GM21447 (cell line): ENCODE measurements at regions not wholly inside any gene's neighbourhood (a gene's known extent, or its start where the extent isn't known, plus 50 kb on each side); places are given as distances from the start of the nearest gene placed in this dataset.

Experiments
- ATAC-seq: cut with Tn5 transposase; IDR thresholded peaks from one replicate; pipeline ENCODE4 v1.9.1; 2021; ENCODE audit not compliant: unreplicated experiment

DNA sequence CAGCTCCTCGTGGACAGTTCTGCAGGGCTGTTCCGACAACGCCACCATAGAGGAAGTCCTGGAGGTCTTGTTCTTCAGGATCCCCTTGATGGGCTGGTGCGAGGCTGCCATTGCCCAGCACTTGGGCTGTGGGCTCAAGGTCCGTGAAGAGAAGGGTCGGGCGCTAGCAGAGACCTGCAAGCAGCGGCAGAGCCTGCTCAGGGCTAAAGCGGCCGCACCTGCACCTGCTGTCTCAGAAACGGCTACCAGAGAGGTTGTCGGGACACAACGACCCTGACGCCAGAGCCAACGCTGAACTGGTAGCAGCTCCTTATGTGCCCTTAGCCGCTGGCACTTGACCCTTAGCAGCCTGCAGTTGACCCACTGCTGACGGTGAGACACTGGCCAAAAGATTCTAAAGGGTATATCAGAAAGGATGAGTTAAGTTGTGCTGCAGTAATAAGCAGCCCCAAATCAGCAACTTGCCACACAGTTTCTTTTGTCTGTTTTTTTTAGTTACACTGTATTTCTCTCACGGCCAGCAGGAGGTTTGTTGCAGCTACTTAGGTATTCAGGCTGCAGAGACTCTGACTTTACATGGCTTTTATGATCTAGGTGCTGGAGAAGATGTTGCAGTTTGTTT lies 55.5 kb upstream of the ST6GAL2 start:
- no peak for ATAC-seq

DNA sequence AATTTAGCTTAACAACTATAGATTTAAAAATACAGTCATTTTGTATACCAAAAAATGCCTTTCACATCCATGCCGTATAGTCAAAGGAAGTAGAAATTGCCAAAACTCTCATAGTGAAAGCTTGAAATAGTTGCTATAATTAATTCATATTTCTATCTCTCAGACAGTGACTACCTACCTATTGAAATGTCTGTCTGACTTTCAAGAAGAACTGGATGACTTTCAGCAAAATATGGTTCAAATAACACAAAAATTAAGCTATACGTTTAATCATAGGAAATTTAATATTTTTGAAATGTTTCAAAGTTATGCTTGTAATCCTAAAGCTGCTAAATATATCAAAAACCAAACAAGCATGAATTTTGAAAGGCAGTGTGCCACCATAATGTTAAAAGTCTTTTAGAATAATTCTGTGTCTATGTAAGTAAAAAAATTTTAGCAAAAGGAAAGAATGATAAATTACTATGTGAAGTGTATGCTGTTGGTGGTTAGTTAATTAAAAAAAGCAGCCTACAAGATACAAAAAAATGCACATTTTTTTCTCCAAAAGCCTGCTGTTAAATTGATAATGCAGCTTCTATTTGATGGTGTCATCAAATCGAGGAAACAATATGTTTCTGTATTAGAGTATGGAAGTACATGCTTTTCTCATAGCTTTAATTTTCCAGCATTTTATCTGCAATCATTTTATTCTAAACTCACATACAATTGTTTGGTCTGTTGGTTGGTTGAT lies 57.7 kb upstream of the ST6GAL2 start:
- no peak for ATAC-seq

DNA sequence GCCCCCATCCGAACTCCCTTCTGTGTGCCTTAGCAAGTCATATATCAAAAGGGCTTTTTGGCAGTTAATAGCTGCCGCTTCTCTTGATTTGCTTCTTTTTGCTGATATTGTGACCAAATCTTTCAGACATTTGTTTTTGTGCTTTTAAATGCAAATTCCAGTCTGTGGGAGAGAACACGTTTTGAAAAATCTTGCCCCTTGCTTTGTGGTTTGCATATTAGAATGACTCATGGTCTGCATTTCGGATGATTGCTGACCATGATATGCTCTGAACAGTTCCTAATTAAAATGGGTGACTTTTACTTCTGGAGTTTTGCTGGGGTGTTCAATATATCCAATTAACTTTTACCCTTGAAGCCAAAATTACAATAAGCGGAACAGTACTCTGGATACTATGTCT lies 58.2 kb upstream of the ST6GAL2 start:
- ATAC-seq = no peak

DNA sequence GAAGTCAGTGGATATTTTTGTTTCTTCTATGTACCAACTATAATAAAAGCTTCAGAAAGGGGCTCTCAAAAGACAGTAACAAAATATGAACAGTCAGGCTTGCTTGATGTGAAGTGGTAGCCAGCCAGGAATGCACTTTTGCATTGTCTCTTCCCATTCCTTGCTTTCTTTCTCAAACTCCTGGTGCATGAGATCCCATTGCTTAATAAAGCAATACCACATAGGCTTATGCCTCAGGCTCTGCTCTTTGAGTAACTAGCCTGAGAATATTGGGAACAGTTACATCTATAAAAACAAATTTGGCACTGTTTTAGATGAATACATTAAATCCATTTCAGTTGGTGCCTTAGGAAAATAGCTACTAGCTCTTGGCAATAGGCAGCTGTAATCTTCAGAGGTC lies 62.6 kb upstream of the ST6GAL2 start:
- ATAC-seq = no peak

DNA sequence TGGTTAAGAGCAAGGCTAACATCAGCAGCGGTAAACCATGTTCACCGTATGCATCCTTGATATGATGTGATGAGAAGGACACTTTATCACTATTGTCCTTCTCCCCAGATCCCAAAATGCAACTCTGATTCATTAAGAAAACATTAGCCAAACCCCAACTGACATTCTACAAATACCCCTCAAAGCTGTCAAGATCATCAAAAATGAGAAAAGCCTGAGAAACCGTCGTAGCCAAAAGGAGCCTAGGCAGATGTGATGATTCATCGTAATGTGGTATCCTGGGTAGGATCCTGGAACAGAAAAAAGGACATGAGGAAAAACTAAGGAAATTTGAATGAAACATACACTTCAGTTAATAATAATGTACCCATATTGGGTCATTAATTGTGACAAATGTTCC lies 67.3 kb upstream of the ST6GAL2 start:
- no peak for ATAC-seq

DNA sequence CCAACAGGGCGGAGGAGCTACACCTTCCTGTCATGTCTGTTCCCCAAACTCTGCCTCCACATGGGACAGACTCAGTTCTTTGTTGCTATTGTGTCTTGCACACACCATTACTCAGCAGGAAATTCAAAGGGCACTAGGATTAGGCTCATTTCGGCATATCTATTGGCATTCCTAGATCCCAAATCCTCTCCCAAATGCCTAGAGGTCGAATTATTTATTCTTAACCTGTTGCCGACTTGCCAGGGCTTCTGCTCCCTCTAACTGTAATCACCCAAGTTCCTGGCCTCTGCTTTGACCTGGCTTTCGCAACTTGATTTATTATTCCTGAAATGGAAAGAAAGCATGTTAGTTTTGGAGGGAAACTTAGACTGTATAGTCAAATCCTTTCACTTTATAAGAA lies 67.8 kb upstream of the ST6GAL2 start:
- no peak for ATAC-seq

DNA sequence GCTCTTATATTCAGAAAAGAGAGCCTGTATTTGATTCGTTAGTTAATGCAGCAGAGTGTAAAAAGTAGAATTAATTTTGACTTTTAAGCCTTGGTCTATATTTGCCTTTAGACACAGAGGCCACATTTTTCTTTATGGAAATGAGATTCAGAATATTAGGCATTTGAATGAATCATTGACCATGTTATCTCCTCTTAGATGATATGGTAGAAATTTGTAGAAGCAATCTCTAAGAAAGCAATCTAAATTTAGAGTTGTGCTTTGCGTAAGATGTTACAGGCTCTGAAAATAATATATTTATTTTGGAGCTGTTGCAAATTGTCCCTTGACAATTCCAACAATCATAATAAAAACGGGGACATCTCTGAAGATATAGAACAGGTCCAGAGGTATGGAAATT lies 68.3 kb upstream of the ST6GAL2 start:
- ATAC-seq = no peak

DNA sequence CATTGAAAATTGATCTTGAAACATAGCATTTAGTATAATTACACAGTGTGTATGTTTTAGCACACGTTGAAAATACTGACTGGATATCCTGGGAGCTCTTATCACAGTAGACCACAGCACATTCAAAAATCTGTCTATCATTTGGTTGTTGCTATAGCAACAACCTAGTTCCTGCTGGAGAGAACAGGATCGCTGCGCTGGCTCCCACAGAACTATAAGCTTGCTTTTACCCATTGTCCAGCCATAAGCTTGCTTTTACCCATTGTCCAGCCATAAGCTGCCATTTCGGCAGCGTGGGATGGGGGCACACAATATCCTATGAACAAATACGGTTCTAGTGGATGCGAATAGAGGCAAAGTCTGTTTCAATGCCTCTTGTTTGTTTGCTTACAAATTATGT lies 70.4 kb upstream of the ST6GAL2 start:
- ATAC-seq = no peak

DNA sequence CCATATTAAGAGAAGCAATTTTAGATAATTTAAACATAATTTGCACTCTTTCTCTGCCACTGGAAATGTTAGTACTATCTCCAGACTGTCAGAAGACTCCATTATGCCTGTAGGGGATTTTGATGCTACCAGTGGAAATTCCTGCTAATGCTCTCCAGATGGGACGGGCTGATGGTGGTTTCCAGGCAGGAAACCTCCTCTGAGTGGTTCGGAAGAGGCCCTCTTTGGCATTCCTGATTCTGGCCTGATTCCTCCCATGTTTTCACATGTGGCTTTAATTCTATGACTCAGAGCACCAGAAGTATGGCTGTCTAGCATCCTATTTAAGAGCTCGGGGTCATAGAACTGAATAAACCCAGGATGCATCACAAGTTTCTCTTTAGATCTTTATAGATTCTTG lies 70.9 kb upstream of the ST6GAL2 start:
- ATAC-seq = no peak

DNA sequence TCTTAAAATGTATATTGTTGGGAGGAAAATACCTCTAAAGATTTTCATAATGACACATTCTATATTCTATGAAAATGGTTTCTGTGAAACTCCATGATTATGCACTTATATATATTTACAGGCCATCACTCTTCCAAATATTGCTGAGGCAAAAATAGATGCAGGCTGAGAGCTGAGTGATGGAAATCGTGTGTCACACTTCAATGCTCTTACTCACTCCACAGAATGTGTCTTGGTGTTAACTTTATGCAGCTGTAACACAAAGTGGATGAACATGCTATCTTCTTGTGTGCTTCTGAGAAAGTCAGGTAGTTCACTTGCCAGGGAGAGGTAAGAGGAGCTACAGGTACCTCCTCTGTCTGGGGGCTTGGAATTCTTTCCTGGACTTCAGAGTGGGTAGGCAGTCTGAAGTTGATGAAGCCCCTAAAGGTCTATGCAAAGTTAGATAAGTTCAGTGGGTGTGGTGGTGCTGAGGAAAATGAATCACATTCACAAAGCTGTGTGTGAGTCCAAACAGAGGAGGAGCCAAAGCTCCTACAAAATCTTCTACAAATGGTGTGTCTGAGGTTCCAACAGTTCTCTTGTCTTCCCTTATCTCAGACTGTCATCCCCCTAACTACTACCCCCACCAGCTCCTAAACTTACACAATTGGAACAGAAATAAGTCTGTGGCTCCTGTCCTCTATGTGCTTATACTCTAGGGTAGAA lies 74.2 kb upstream of the ST6GAL2 start:
- no peak for ATAC-seq

DNA sequence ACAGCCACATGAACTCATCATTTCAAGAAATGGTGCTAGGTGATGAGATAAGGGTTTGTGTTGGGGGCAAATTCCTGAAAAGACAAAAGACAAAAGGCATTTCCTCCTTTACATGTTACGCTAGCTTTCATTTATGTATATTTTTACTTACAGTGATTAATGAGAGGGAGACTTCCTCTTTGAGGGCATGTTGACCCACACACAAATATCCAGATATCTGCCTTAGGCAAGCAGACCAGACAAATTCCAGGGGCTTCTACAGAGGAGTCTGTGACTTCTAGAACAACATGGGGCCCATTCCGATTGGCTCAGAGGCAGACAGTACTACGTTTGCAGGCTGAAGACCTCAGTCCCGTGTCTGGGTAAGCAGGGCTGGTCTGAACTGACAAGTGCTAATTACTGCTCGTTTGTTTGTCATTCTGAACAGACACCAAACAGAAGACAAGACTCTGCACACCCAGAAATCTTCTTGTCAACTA lies 74.8 kb upstream of the ST6GAL2 start:
- ATAC-seq = no peak

DNA sequence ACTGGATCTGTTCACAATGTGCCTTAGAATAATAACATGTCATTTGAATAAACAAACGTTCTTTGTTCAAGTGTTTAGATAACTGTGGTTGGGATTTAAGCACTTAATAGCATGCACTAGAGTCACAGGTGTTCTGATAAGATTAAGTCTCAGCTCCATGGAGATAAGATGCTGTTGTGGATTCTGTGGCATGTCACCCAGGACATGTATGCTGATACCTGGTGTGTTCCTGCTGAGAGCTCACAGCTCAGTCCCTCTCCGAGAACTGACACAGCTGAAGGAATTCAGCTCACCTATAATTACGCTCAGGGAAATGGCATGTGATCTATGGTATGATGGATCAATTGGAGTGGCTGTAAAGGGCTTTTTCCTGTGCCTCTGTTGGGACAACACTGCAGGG lies 75.4 kb upstream of the ST6GAL2 start:
- ATAC-seq = no peak

DNA sequence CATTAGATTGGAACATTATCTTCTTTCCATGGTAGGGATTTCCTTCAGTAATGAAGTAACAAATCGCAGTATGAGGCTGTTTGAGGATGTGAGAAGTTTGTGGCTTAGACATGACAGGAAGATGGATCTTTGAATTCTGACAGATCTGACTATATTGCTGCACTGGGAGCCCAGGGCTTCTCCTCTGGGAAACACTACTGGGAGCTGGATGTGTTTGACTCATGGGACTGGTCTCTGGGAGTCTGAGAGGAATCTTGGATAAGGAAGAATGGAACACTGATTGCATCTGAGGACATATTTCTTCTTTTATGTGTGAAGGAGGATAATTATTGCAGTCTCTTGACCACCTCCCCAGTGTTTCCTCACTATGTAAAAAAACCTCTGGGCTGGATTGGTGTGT lies 77.2 kb upstream of the ST6GAL2 start:
- ATAC-seq = no peak

DNA sequence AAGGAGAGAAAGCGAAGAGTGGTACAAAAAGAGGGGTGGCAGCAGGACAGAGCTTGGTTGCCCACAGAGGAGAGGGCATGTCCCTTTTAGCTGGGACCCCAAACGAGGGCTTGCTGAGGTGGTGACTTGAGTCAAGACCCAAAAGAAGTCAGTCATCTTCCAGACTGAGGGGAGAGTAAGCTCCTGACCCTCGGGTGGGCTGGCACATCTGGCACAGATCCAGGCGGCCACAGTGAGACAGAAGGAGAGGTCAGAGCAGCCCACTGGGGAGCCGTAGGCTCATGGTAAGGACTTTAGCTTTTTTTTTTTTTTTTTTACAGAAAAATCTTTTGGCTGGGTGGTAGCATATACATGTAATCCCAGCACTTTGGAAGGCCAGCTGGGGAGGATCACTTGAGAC lies 77.9 kb upstream of the ST6GAL2 start:
- ATAC-seq = no peak

DNA sequence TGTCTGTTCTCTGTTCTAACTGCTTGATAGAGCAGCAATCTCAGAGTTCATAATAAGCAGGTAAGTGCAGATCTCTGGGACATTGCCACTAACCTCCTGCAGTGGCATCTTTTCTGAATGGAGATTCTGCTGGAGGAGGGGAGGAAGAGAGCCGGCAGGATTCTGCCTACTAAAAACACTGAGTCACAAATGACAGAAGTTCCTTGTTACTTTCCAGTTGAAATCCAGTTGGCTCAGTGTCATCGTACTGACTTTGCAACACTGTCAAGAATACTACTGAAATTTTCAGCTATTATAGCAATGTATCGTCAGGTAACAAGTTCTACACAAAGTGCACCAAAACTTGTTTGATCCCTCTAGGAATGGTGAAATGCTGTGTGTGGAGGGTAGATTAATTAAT lies 79.6 kb upstream of the ST6GAL2 start:
- ATAC-seq = no peak

DNA sequence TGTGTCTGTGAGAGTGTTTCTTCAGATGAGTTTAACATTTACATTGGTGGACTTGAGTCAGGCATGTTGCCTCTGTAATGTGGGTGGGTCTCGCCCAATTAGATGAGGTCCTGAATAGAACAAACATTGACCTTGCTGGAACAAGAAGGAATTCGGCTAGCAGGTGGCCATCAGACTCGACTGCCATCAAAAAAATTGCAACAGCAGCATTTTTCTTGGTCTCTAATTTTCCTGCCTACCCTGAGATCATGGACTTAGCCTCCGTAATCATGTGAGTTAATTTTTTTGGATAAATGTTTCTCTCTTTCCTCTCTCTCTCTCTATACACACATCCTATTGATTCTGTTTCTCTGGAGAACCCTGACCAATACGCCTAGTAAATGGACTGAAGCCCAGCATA lies 83.8 kb upstream of the ST6GAL2 start:
- ATAC-seq = no peak

DNA sequence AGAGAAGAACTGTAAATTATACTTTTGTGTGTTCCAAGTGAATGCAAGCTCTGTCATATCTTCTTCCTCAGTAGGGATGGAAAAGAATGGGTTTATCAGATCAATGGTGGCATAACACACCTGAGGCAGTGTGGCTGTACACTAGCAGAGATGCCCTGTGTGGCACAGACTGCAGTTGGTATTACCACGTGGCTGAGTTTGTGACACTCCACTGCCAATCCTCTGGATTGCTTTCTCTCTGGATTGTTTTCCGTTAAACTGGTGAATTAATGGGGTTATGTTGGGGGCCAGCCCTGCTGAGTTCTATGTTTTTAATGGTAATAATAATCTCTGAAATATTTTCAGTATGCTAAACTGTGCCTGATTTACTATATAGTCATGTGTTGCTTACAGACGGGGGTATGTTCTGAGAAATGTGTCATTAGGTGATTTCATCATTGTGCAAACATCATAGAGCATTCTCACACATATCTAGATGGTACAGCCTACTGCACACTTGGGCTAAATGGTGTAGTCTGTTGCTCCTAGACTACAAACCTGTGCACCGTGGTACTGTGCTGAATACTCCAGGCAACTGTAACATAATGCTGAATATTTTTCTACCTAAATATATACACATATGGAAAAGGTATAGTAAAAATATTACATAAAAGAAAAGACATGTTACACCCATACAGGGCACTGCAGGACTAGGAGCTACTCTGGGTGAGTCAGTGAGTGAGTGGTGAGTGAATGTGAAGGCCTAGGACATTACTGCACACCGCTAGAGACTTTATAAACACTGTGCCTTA lies 84.7 kb upstream of the ST6GAL2 start:
- no peak for ATAC-seq

DNA sequence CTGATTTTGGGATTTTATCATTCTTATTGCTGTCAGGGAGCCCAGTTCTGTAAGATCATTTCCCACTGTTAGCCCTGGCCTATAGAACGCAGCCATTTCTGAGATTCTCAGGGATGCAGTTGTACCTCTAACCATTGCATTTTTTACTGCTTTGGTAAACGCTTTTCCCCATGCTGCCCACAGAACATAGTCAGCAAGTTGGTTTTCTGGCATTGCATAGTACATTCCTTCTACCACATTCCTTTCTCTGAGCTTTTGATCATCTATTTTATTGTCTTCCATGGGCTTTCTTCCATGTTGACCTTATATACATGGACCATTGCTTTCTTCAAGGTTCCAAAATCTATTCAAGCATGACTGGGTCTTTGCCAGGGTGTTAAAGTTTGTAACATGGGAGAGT lies 86.8 kb upstream of the ST6GAL2 start:
- ATAC-seq = no peak

DNA sequence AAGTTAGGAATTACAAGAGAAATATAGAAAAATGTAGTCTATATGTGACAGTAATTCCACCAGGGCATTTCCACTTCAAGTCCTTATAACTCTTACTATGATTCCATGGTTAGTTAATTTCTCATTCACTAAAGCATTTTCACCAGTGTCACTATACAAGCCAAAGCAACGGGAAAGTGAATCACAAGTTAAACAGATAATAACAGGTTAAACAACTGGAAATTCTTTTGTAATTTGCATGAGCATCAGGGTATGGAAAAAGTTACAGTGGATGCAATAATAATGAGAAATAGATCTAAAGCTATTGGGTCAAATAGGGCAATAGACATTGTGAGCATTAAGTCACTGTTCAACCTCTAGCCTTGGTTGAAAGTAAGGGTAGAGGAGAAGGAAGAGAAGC lies 88.9 kb upstream of the ST6GAL2 start:
- no peak for ATAC-seq

DNA sequence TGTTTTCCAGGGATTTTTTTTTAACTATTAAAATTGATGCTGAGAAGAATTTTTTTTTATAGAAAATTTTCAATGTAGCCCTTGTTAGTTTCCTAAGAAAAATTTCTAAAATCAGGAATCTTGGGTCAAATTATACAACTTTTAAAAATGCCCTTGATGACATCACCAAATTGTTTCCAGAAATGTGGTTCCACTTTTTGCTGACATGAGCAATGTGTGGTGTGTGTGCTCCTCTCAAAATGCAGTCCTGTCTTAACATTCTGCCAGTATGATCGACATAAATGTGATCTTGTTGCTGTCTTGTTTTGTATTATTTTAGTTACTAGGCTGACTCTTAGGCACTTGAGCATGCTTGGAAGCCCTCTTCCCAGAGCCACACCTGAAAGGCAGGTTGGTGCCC lies 89.7 kb upstream of the ST6GAL2 start:
- no peak for ATAC-seq

DNA sequence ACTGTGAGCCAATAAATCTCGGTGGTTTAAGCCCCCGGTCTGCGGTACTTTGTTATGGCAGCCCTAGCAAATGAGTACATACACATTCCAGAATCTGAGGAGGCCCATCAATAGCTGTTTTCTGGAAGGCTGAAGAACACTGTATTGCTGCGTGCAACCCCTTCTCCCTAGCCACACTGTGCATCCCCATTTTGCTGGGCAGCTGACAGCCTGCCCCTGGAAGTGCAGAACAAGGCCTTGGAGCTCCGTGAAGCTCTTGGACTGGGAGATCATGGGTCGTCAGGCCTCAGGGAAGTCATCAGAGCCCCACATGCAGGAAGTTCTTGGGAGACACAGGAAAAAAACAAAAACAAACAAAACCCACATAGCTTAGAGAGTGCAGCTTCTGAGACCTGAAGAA lies 90.6 kb upstream of the ST6GAL2 start:
- ATAC-seq = no peak

DNA sequence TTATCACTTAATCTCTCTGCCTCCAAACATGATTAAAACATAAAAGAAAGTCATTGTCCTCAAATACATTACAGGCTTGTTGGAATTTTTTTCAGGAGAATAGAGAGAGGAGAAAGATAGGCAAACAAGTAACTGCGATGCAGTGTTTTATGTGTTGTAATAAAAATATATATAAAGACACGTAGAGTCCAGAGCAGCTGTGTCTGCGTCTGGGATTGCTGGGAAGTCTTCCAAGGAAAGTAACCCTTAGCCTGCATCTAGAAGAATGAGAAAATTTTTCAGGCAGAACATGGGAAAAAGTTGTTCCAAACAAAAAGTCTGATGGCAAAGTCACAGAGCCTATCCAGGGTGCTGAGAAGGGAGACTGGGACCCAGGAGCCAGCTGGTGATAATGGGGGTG lies 91.8 kb upstream of the ST6GAL2 start:
- ATAC-seq = no peak
